GM12872 (cell line): ENCODE measurements at regions not wholly inside any gene's neighbourhood (a gene's known extent, or its start where the extent isn't known, plus 50 kb on each side); places are given as distances from the start of the nearest gene placed in this dataset.

Experiments used
- CTCF ChIP-seq: IDR thresholded peaks from 3 replicates; pipeline ENCODE4 v1.5.1; 2011; ENCODE audit warnings: low read depth, mild to moderate bottlenecking, low read length, moderate library complexity; ENCODE audit not compliant: insufficient read depth

- no peak for TF ChIP-seq CTCF
Observed at GRCh38 chr7:116354546-116355423, 144.4 kb downstream of the TES start.

GRCh38 chr7:116355424-116355765 is 144.1 kb upstream of the CAV2 start:
- TF ChIP-seq CTCF = no peak

GRCh38 chr7:116356333-116356965 is 143.1 kb upstream of the CAV2 start:
- no peak for TF ChIP-seq CTCF

- TF ChIP-seq CTCF = no peak
Observed at GRCh38 chr7:116356979-116357378, 142.6 kb upstream of the CAV2 start.

GRCh38 chr7:116357781-116358670 is 141.5 kb upstream of the CAV2 start:
- no peak for TF ChIP-seq CTCF

- TF ChIP-seq CTCF = no peak
Observed at GRCh38 chr7:116361767-116362166, 137.8 kb upstream of the CAV2 start.
